ENCODE measurements at regions not wholly inside any gene's neighbourhood (a gene's known extent, or its start where the extent isn't known, plus 50 kb on each side); places are given as distances from the start of the nearest gene placed in this dataset.

DNA sequence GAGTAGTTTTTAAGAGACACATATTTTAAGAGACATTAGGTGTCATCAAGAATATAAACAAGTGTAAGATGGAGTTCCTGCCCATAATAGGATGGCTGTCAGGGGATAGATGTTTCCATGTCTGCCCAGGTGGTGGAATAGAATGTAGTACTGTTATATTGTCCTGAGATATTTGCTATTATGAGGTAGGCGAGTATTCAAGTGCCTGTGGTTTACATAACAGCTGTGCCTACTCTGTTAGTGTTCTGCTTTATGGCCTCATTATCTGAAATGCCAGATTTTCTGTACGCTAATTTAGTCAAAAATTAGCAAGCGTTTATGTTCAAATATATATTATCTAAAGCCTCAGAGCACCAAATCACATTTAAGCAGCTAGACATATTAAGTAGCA is 360.2 kb upstream of the ROPN1 start:
- TF ChIP-seq, protein P1, sequence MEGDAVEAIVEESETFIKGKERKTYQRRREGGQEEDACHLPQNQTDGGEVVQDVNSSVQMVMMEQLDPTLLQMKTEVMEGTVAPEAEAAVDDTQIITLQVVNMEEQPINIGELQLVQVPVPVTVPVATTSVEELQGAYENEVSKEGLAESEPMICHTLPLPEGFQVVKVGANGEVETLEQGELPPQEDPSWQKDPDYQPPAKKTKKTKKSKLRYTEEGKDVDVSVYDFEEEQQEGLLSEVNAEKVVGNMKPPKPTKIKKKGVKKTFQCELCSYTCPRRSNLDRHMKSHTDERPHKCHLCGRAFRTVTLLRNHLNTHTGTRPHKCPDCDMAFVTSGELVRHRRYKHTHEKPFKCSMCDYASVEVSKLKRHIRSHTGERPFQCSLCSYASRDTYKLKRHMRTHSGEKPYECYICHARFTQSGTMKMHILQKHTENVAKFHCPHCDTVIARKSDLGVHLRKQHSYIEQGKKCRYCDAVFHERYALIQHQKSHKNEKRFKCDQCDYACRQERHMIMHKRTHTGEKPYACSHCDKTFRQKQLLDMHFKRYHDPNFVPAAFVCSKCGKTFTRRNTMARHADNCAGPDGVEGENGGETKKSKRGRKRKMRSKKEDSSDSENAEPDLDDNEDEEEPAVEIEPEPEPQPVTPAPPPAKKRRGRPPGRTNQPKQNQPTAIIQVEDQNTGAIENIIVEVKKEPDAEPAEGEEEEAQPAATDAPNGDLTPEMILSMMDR (IDR thresholded peaks at IDR 0.05; ENCODE audit: low read depth, low read length, missing input control): no peak
- TF ChIP-seq ATF3 (IDR thresholded peaks at IDR 0.05) (no peak), GABPA (IDR thresholded peaks at IDR 0.05 in 1 of 2, conservative IDR thresholded peaks at IDR 0.05 in 1 of 2) (no peak), ZBTB33 (IDR thresholded peaks at IDR 0.05) (no peak), YY1 (IDR thresholded peaks at IDR 0.05) (no peak), RAD21 (IDR thresholded peaks at IDR 0.05) (no peak), TAF1 (conservative IDR thresholded peaks at IDR 0.05) (no peak), JUND (IDR thresholded peaks at IDR 0.05) (no peak), SP1 (IDR thresholded peaks at IDR 0.05) (no peak), HNF4G (IDR thresholded peaks at IDR 0.05) (no peak), FOXA1 (IDR thresholded peaks at IDR 0.05) (no peak)
- TF ChIP-seq, protein P2, sequence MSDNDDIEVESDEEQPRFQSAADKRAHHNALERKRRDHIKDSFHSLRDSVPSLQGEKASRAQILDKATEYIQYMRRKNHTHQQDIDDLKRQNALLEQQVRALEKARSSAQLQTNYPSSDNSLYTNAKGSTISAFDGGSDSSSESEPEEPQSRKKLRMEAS (IDR thresholded peaks at IDR 0.05): no peak
- TF ChIP-seq, protein P3, sequence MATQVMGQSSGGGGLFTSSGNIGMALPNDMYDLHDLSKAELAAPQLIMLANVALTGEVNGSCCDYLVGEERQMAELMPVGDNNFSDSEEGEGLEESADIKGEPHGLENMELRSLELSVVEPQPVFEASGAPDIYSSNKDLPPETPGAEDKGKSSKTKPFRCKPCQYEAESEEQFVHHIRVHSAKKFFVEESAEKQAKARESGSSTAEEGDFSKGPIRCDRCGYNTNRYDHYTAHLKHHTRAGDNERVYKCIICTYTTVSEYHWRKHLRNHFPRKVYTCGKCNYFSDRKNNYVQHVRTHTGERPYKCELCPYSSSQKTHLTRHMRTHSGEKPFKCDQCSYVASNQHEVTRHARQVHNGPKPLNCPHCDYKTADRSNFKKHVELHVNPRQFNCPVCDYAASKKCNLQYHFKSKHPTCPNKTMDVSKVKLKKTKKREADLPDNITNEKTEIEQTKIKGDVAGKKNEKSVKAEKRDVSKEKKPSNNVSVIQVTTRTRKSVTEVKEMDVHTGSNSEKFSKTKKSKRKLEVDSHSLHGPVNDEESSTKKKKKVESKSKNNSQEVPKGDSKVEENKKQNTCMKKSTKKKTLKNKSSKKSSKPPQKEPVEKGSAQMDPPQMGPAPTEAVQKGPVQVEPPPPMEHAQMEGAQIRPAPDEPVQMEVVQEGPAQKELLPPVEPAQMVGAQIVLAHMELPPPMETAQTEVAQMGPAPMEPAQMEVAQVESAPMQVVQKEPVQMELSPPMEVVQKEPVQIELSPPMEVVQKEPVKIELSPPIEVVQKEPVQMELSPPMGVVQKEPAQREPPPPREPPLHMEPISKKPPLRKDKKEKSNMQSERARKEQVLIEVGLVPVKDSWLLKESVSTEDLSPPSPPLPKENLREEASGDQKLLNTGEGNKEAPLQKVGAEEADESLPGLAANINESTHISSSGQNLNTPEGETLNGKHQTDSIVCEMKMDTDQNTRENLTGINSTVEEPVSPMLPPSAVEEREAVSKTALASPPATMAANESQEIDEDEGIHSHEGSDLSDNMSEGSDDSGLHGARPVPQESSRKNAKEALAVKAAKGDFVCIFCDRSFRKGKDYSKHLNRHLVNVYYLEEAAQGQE (IDR thresholded peaks at IDR 0.05): no peak

All from liver (tissue), 3 donors.